ENCODE measurements at regions not wholly inside any gene's neighbourhood (a gene's known extent, or its start where the extent isn't known, plus 50 kb on each side); places are given as distances from the start of the nearest gene placed in this dataset.

DNA sequence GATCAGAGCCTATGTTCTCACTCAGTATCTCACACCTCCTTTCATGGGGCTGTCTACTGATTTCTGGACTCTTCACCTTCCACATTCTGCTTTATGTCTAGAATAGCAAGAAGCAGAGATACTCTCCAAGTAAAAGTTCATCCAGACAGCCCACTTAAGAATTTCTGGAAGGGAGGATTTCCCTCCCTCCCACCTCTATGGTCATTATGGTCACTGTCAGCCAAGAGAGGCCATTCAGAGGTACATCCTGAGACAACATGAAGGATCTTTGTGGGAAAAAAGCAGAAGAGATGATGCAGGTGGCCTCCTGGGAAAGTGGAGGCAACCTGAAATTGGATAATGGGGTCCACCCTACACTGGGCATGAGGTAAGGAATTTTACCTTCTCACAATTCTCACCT, 179.5 kb upstream of the ZNF462 start (continued):
- no peak for TF ChIP-seq PHF8 (conservative IDR thresholded peaks at IDR 0.05; ENCODE audit: low read depth, low read length)
- TF ChIP-seq RAD21 (IDR thresholded peaks at IDR 0.05 in 1 of 2, conservative IDR thresholded peaks at IDR 0.05 in 1 of 2; ENCODE audit: low read depth in 2 of 2, low read length in 2 of 2): no peak
- TF ChIP-seq TEAD4 (IDR thresholded peaks at IDR 0.05; ENCODE audit: low read depth, low read length): no peak

All from H1 (cell line).